Keratinocyte (primary cell): ENCODE measurements at regions not wholly inside any gene's neighbourhood (a gene's known extent, or its start where the extent isn't known, plus 50 kb on each side); places are given as distances from the start of the nearest gene placed in this dataset.

Experiments used
- DNase-seq: peaks from one replicate; pipeline ENCODE4 v3.0.0-alpha.2; 2011; ENCODE audit warnings: low read depth, missing footprints, low spot score
- FAIRE-seq: peaks from 2 replicates; lab custom pipeline; 2011; peaks lifted over from hg19 to GRCh38; lab: Jason Lieb, UNC
- H2AFZ ChIP-seq: 2 replicates; pipeline ENCODE4 v1.6.0; 2012; ENCODE audit warnings: low read length, control low read depth, inconsistent platforms; ENCODE audit not compliant: control insufficient read depth
- H3K27ac ChIP-seq: 2 replicates; pipeline ENCODE4 v1.5.1; 2011; ENCODE audit warnings: low read length; ENCODE audit not compliant: control insufficient read depth, insufficient read depth
- H3K27me3 ChIP-seq: 3 replicates; pipeline ENCODE4 v1.6.0; 2011; ENCODE audit warnings: low read length; ENCODE audit not compliant: control insufficient read depth, insufficient read depth; ENCODE audit errors: extremely low read depth
- H3K36me3 ChIP-seq, 2 experiments: 2 replicates in 1 of 2; 3 replicates in 1 of 2; pipeline ENCODE4 v1.5.1; 2011; ENCODE audit warnings: low read length in 2 of 2, mild to moderate bottlenecking in 1 of 2; ENCODE audit not compliant: control insufficient read depth in 2 of 2, insufficient read depth in 2 of 2; ENCODE audit errors: extremely low read depth in 1 of 2
- H3K4me1 ChIP-seq: 3 replicates; pipeline ENCODE4 v1.5.1; 2011; ENCODE audit warnings: low read length; ENCODE audit not compliant: control insufficient read depth, insufficient read depth; ENCODE audit errors: extremely low read depth
- H3K4me2 ChIP-seq: 3 replicates; pipeline ENCODE4 v1.6.0; 2011; ENCODE audit warnings: low read depth, low read length; ENCODE audit not compliant: control insufficient read depth, insufficient read depth; ENCODE audit errors: extremely low read depth
- H3K4me3 ChIP-seq, 3 experiments: fragments of 200-600 bp in 1 of 3; sonication (generic) in 1 of 3; 2 replicates in 2 of 3; 3 replicates in 1 of 3; pipeline ENCODE4 v1.5.1; 2011 to 2016; ENCODE audit warnings: low read length in 3 of 3, mild to moderate bottlenecking in 3 of 3, control low read depth in 2 of 3, inconsistent platforms in 1 of 3, low read depth in 1 of 3, mixed read lengths in 1 of 3, mixed run types in 1 of 3, moderate library complexity in 1 of 3; ENCODE audit not compliant: control insufficient read depth in 2 of 3, insufficient read depth in 2 of 3; ENCODE audit errors: extremely low read depth in 1 of 3
- H3K79me2 ChIP-seq: 2 replicates; pipeline ENCODE4 v1.6.0; 2012; ENCODE audit warnings: low read length; ENCODE audit not compliant: control insufficient read depth, insufficient read depth
- H3K9ac ChIP-seq: 3 replicates; pipeline ENCODE4 v1.6.0; 2011; ENCODE audit warnings: low read length; ENCODE audit not compliant: control insufficient read depth, insufficient read depth; ENCODE audit errors: extremely low read depth
- H3K9me1 ChIP-seq: 3 replicates; pipeline ENCODE4 v1.6.0; 2011; ENCODE audit warnings: low read length; ENCODE audit not compliant: control insufficient read depth, insufficient read depth; ENCODE audit errors: extremely low read depth
- H3K9me3 ChIP-seq: 2 replicates; pipeline ENCODE4 v1.5.1; 2012; ENCODE audit warnings: low read depth, low read length; ENCODE audit not compliant: control insufficient read depth
- H4K20me1 ChIP-seq: 3 replicates; pipeline ENCODE4 v1.6.0; 2011; ENCODE audit warnings: low read length; ENCODE audit not compliant: control insufficient read depth, insufficient read depth; ENCODE audit errors: extremely low read depth
- CTCF ChIP-seq, 3 experiments: IDR thresholded peaks in 1 of 3; conservative IDR thresholded peaks in 1 of 3; optimal IDR thresholded peaks in 1 of 3; 2 replicates in 2 of 3; 3 replicates in 1 of 3; pipeline versions ENCODE3 to v1.5.1; 2011; ENCODE audit warnings: low read length in 3 of 3, mild to moderate bottlenecking in 3 of 3, moderate library complexity in 2 of 3, control low read depth in 1 of 3, inconsistent platforms in 1 of 3; ENCODE audit not compliant: insufficient read depth in 2 of 3; ENCODE audit errors: extremely low read depth in 1 of 3
- EZH2 ChIP-seq: IDR thresholded peaks from one replicate; pipeline ENCODE4 v1.6.1; 2012; ENCODE audit warnings: inconsistent platforms, mild to moderate bottlenecking, low read length, moderate library complexity
- dilution Hi-C: fragments of 300-500 bp; cut with MboI; formaldehyde crosslinking; loops from one replicate; pipeline ENCODE4 v1.7.0; 2020; ENCODE audit warnings: low sequenced_read_pairs; ENCODE audit not compliant: extremely low pct_ligation_motif_present

GRCh38 chr10:94183666-94184264 lies 179.0 kb downstream of the NOC3L start:
- TF ChIP-seq EZH2 (no peak), CTCF (optimal IDR thresholded peaks at IDR 0.05 in 1 of 3, IDR thresholded peaks at IDR 0.05 in 1 of 3, conservative IDR thresholded peaks at IDR 0.05 in 1 of 3; ENCODE audit: extremely low read depth in 1 of 3, insufficient read depth in 2 of 3, low read length in 3 of 3) (no peak)
- H3K27me3 ChIP-seq = no peaks in the 10 kb centered on the region
- DNase-seq (peak; percentile 73), FAIRE-seq (peak; percentile 72)
- no peaks in the 10 kb centered on the region for H3K36me3 ChIP-seq
- H3K4me2 ChIP-seq = peak overlapping the region; percentile 35
- no peak overlapping the region for H3K4me3 ChIP-seq
- dilution Hi-C loops = no loop called here
- H3K27ac ChIP-seq = no peak overlapping the region
- no peaks in the 10 kb centered on the region for H4K20me1 ChIP-seq
- peaks cover 14% of the 10 kb centered on the region for H3K4me1 ChIP-seq
- H3K9me1 ChIP-seq = no peaks in the 10 kb centered on the region
- no peaks in the 10 kb centered on the region for H3K79me2 ChIP-seq
- no peak overlapping the region for H3K9ac ChIP-seq
- H3K9me3 ChIP-seq = no peaks in the 10 kb centered on the region
- peak overlapping the region; percentile 78 for H2AFZ ChIP-seq

DNA sequence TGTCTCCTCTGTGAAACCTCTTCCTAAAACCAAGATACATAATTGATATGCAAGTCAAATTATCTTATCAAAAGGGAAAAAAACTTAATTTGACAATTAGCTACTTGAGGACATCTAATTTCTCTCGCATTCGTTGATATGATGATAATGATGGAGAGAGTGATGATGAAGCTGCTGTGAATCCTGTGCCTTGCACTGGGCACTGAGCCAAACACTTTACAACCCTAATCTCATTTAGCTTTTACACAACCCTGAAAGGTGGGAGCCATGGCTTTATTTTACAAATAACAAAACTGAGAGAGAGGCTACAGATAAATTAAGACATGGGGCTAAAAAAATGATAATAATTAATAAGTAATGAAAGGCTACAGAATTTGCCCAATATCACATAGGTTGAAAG lies 176.0 kb downstream of the NOC3L start:
- Histone ChIP-seq H4K20me1 (no peaks in the 10 kb centered on the region), H3K27ac (no peak overlapping the region), H3K9ac (no peak overlapping the region), H3K9me1 (no peaks in the 10 kb centered on the region), H2AFZ (no peak overlapping the region), H3K27me3 (no peaks in the 10 kb centered on the region), H3K4me2 (no peak overlapping the region), H3K36me3 (no peaks in the 10 kb centered on the region), H3K4me1 (peaks cover 14% of the 10 kb centered on the region), H3K9me3 (no peaks in the 10 kb centered on the region), H3K4me3 (no peak overlapping the region), H3K79me2 (no peaks in the 10 kb centered on the region)
- DNase-seq = no peak
- dilution Hi-C loops = no loop called here
- FAIRE-seq = no peak
- TF ChIP-seq EZH2 (no peak), CTCF (optimal IDR thresholded peaks at IDR 0.05 in 1 of 3, IDR thresholded peaks at IDR 0.05 in 1 of 3, conservative IDR thresholded peaks at IDR 0.05 in 1 of 3; ENCODE audit: extremely low read depth in 1 of 3, insufficient read depth in 2 of 3, low read length in 3 of 3) (no peak)
